ENCODE measurements at regions not wholly inside any gene's neighbourhood (a gene's known extent, or its start where the extent isn't known, plus 50 kb on each side); places are given as distances from the start of the nearest gene placed in this dataset.

GRCh38 chr4:136687596-136687995 lies 844.7 kb downstream of the PCDH18 start:
- H3K9me3 Mint-ChIP-seq: peaks cover 4% of the 10 kb centered on the region in 2 donors
- TF ChIP-seq CTCF (IDR thresholded peaks at IDR 0.05): no peak
- no peaks in the 10 kb centered on the region for H3K4me1 Mint-ChIP-seq
- Histone ChIP-seq H3K27ac (ENCODE audit: low read length) (no peak overlapping the region), H3K27me3 (ENCODE audit: control insufficient read depth, insufficient read depth, low read length) (no peaks in the 10 kb centered on the region), H3K36me3 (ENCODE audit: control insufficient read depth, insufficient read depth, low read length) (no peaks in the 10 kb centered on the region), H3K4me3 (ENCODE audit: low read length) (no peak overlapping the region), H3K9me3 (ENCODE audit: control insufficient read depth, insufficient read depth, low read length) (no peaks in the 10 kb centered on the region), H3K4me1 (ENCODE audit: control insufficient read depth, insufficient read depth, low read length) (no peaks in the 10 kb centered on the region)
- H3K27me3 Mint-ChIP-seq (ENCODE audit: low read depth in 2 of 2): no peaks in the 10 kb centered on the region
- ATAC-seq (no peak), DNase-seq (no peak)
- H3K27ac Mint-ChIP-seq: no peak overlapping the region
- 73% methylated on average over 2 of the region's 2 CpGs for WGBS (ENCODE audit: insufficient coverage)
- intact Hi-C loops (cut with micrococcal nuclease): no loop called here
- no peak overlapping the region for H3K4me3 Mint-ChIP-seq
- no peaks in the 10 kb centered on the region for H3K36me3 Mint-ChIP-seq

- H3K36me3 ChIP-seq (ENCODE audit: control insufficient read depth, insufficient read depth, low read length): no peaks in the 10 kb centered on the region
- DNase-seq (no peak), ATAC-seq (no peak)
- no peaks in the 10 kb centered on the region for H3K4me1 Mint-ChIP-seq
- H3K4me3 ChIP-seq (ENCODE audit: low read length): no peak overlapping the region
- no peak overlapping the region for H3K27ac Mint-ChIP-seq
- H3K27ac ChIP-seq (ENCODE audit: low read length): no peak overlapping the region
- H3K27me3 Mint-ChIP-seq (ENCODE audit: low read depth in 2 of 2): no peaks in the 10 kb centered on the region
- no peaks in the 10 kb centered on the region for H3K27me3 ChIP-seq (ENCODE audit: control insufficient read depth, insufficient read depth, low read length)
- no peak overlapping the region for H3K4me3 Mint-ChIP-seq
- 90% methylated on average over 6 of the region's 6 CpGs for WGBS (ENCODE audit: insufficient coverage)
- H3K36me3 Mint-ChIP-seq: no peaks in the 10 kb centered on the region
- H3K9me3 ChIP-seq (ENCODE audit: control insufficient read depth, insufficient read depth, low read length): no peaks in the 10 kb centered on the region
- intact Hi-C loops (cut with micrococcal nuclease): no loop called here
- TF ChIP-seq CTCF (IDR thresholded peaks at IDR 0.05): no peak
- H3K9me3 Mint-ChIP-seq: peaks cover 4% of the 10 kb centered on the region in 2 donors
- no peaks in the 10 kb centered on the region for H3K4me1 ChIP-seq (ENCODE audit: control insufficient read depth, insufficient read depth, low read length)
Observed at GRCh38 chr4:136687118-136687517, 845.2 kb downstream of the PCDH18 start.

GRCh38 chr4:136680761-136681160 lies 851.5 kb downstream of the PCDH18 start:
- H3K4me3 ChIP-seq (ENCODE audit: low read length): no peak overlapping the region
- no peak for TF ChIP-seq CTCF (IDR thresholded peaks at IDR 0.05)
- H3K9me3 ChIP-seq (ENCODE audit: control insufficient read depth, insufficient read depth, low read length): no peaks in the 10 kb centered on the region
- H3K4me1 Mint-ChIP-seq: no peaks in the 10 kb centered on the region
- no peak for DNase-seq
- H3K27me3 ChIP-seq (ENCODE audit: control insufficient read depth, insufficient read depth, low read length): no peaks in the 10 kb centered on the region
- H3K27ac ChIP-seq (ENCODE audit: low read length): no peak overlapping the region
- intact Hi-C loops (cut with micrococcal nuclease): no loop called here
- H3K27me3 Mint-ChIP-seq (ENCODE audit: low read depth in 2 of 2): no peaks in the 10 kb centered on the region
- H3K9me3 Mint-ChIP-seq: peaks cover 2 to 4% of the 10 kb centered on the region in 2 donors
- H3K27ac Mint-ChIP-seq: no peak overlapping the region
- no peak overlapping the region for H3K4me3 Mint-ChIP-seq
- H3K36me3 ChIP-seq (ENCODE audit: control insufficient read depth, insufficient read depth, low read length): no peaks in the 10 kb centered on the region
- no peaks in the 10 kb centered on the region for H3K36me3 Mint-ChIP-seq
- WGBS (ENCODE audit: insufficient coverage): no CpG with 5 or more reads among the region's 1 CpG
- no peaks in the 10 kb centered on the region for H3K4me1 ChIP-seq (ENCODE audit: control insufficient read depth, insufficient read depth, low read length)
- no peak for ATAC-seq

- no peaks in the 10 kb centered on the region for H3K36me3 ChIP-seq (ENCODE audit: control insufficient read depth, insufficient read depth, low read length)
- Mint-ChIP-seq H3K4me3 (no peak overlapping the region), H3K27me3 (ENCODE audit: low read depth in 2 of 2) (no peaks in the 10 kb centered on the region), H3K9me3 (peaks cover 2 to 4% of the 10 kb centered on the region in 2 donors), H3K4me1 (no peaks in the 10 kb centered on the region), H3K36me3 (no peaks in the 10 kb centered on the region), H3K27ac (no peak overlapping the region)
- no peak for DNase-seq
- ATAC-seq: no peak
- H3K4me1 ChIP-seq (ENCODE audit: control insufficient read depth, insufficient read depth, low read length): no peaks in the 10 kb centered on the region
- no peaks in the 10 kb centered on the region for H3K9me3 ChIP-seq (ENCODE audit: control insufficient read depth, insufficient read depth, low read length)
- 89% methylated on average over 1 of the region's 1 CpG for WGBS (ENCODE audit: insufficient coverage)
- H3K27me3 ChIP-seq (ENCODE audit: control insufficient read depth, insufficient read depth, low read length): no peaks in the 10 kb centered on the region
- H3K27ac ChIP-seq (ENCODE audit: low read length): no peak overlapping the region
- intact Hi-C loops (cut with micrococcal nuclease): no loop called here
- TF ChIP-seq CTCF (IDR thresholded peaks at IDR 0.05): no peak
- no peak overlapping the region for H3K4me3 ChIP-seq (ENCODE audit: low read length)
Observed at GRCh38 chr4:136680271-136680670, 852.0 kb downstream of the PCDH18 start.

Measured in natural killer cell (primary cell).